PC-9 (cell line): ENCODE measurements at regions not wholly inside any gene's neighbourhood (a gene's known extent, or its start where the extent isn't known, plus 50 kb on each side); places are given as distances from the start of the nearest gene placed in this dataset.

Experiments used
- CTCF ChIP-seq: fragments of 200-600 bp; sonication (generic); conservative IDR thresholded peaks from 2 replicates; pipeline ENCODE4 v1.6.1; 2017; ENCODE audit warnings: mixed run types, antibody characterized with exemption, mild to moderate bottlenecking, moderate library complexity
- EZH2 ChIP-seq: fragments of 200-600 bp; sonication (generic); IDR thresholded peaks from 2 replicates; pipeline ENCODE4 v1.8.0; 2017; ENCODE audit warnings: antibody characterized with exemption, low read depth

GRCh38 chr4:119725688-119726330 lies 97.2 kb upstream of the PDE5A start:
- TF ChIP-seq CTCF (no peak), EZH2 (no peak)
